ENCODE measurements at regions not wholly inside any gene's neighbourhood (a gene's known extent, or its start where the extent isn't known, plus 50 kb on each side); places are given as distances from the start of the nearest gene placed in this dataset.

- TF ChIP-seq POLR2A (IDR thresholded peaks at IDR 0.05) (no peak), CTCF (IDR thresholded peaks at IDR 0.05) (no peak)
These were observed 221.9 kb upstream of the COL3A1 start for GRCh38 chr2:188752311-188752710.

All from heart left ventricle (tissue), 13 donors.